Epithelial cell of esophagus (primary cell): ENCODE measurements at regions not wholly inside any gene's neighbourhood (a gene's known extent, or its start where the extent isn't known, plus 50 kb on each side); places are given as distances from the start of the nearest gene placed in this dataset.

Experiments used
- DNase-seq: peaks from one replicate; pipeline ENCODE4 v3.0.0; 2010; ENCODE audit warnings: low read depth
- H3K4me3 ChIP-seq: 2 replicates; pipeline ENCODE4 v1.5.1; 2011; ENCODE audit warnings: mild to moderate bottlenecking, low read length, control low read depth
- CTCF ChIP-seq: IDR thresholded peaks from 2 replicates; pipeline ENCODE4 v1.5.1; 2011; ENCODE audit warnings: low read depth, mild to moderate bottlenecking, low read length, control low read depth, inconsistent platforms; ENCODE audit not compliant: insufficient read depth; ENCODE audit errors: missing control alignments

DNA sequence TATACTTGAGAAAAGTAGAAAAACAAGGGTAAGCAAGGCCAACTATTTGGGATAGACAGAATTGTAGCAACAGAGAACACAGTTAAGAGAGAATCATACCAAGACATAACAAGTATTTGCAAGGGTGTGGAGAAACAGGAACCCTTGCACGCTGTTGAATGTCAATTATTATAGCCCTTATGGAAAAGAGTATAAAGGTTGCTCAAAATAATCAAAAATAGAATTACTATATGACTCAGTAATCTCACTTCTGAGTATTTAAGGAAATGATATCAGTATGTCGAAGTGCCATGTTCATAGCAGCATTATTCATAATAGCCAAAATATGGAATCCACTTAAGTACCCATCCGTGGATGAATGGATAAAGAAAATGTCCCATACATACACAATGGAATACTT is 193.3 kb downstream of the PHLDA1 start:
- no peak for DNase-seq

DNA sequence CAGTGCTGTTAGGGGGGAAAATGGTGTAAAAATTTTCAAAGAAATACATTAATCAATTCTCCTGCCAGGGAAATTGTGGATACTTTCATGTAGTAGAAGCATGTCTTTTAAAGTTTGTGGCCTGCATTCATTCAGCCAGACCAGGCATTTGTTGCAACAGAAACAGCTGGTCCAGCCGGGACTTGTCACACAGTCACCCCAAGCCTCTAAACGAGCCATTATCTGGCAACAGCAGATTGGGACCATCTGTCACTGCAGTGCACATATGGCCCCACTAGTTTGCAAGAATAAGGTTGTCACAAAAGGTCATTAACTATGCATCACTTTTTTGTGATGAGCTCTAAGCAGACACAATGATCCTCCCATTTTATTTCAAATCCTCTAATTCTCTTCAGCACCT is 193.9 kb downstream of the PHLDA1 start:
- no peak for TF ChIP-seq CTCF
- DNase-seq: no peak
- no peak overlapping the region for H3K4me3 ChIP-seq

More for the DNA sequence above, 193.3 kb downstream of the PHLDA1 start:
- H3K4me3 ChIP-seq: no peak overlapping the region
- TF ChIP-seq CTCF: no peak

- TF ChIP-seq CTCF: no peak
- H3K4me3 ChIP-seq: no peak overlapping the region
- DNase-seq: no peak
Measured at GRCh38 chr12:75836533-75836932, 195.0 kb downstream of the PHLDA1 start.

DNA sequence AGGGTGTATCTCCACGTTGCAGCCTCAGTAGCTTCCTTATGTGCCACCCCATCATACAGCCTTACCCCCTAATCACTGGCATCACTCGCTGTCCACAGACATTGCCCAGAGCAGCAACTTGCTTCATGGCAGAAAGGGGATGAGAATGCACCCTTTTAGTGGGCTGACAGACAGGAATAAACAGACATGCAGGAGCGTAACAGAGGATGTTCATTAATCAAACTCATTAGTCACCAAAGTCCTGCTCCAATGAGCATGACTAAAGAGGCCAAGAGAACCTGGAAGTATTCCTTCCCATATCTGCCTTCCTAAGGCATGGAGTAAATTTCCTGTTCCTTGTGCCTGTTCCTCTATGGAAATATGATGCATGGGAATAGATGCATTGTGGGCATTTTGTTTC is 197.0 kb downstream of the PHLDA1 start:
- peak; percentile 70 for DNase-seq
- H3K4me3 ChIP-seq: no peak overlapping the region
- no peak for TF ChIP-seq CTCF

DNA sequence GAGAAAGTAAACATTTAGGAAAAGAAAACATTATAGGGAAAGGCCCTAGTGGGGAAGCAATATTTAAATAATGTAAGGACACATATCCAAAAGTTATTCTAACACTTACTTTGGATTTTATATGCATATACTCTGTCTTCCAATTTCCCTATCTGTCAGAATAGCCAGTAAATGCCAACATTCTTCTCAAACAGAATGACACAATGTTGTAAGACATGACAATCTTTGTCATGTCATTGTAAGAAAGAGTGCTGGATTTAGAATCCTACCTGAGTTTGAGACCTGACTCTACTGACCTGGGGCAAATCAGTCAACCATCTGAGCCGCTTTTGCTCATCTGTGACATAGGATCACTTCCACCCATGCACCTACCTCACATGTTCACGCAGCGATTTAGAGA is 198.3 kb downstream of the PHLDA1 start:
- no peak for TF ChIP-seq CTCF
- H3K4me3 ChIP-seq: no peak overlapping the region
- no peak for DNase-seq

- TF ChIP-seq CTCF: no peak
- no peak overlapping the region for H3K4me3 ChIP-seq
- no peak for DNase-seq
Measured at GRCh38 chr12:75831402-75831801, 200.2 kb downstream of the PHLDA1 start.

- TF ChIP-seq CTCF: no peak
- DNase-seq: no peak
Measured at GRCh38 chr12:75827061-75827460, 204.5 kb downstream of the PHLDA1 start.

More at GRCh38 chr12:75827061-75827460, 204.5 kb downstream of the PHLDA1 start:
- no peak overlapping the region for H3K4me3 ChIP-seq
